C4-2B (cell line): ENCODE measurements at regions not wholly inside any gene's neighbourhood (a gene's known extent, or its start where the extent isn't known, plus 50 kb on each side); places are given as distances from the start of the nearest gene placed in this dataset.

Experiments
- ZFX ChIP-seq: fragments of 450-650 bp; IDR thresholded peaks from 2 replicates; pipeline ENCODE4 v1.6.1; 2017
- TF ChIP-seq, protein P1 (sequence below): fragments of 450-650 bp; conservative IDR thresholded peaks from 2 replicates; pipeline ENCODE4 v1.5.1; 2017; ENCODE audit warnings: mild to moderate bottlenecking

DNA sequence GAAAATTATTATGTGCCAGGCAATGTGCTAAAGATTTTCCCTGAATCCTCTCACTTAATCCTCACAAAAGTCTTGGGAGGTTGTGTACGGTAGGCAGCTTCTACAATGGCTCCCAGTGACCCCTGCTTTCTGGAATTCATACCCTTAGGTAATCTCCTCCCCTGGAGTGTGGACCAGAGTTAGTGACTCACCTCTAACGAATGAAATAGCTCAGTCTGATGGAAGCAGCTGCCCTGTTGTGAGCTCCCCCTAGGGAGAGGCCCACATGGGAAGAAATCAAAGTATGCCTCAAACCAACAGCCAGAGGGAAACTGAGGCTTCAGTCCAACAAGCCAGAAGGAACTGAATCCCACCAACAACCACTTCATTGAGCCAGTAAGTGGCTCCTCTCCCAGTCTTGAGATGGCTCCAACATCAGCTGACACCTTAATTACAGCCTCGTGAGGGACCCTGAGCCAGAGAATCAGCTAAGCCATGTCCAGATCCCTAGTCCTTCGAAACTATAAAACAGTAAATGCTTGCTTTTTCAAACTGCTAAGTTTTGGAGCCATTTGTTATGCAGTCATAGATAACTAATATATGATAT is 98.9 kb upstream of the ISX start:
- TF ChIP-seq, protein P1, sequence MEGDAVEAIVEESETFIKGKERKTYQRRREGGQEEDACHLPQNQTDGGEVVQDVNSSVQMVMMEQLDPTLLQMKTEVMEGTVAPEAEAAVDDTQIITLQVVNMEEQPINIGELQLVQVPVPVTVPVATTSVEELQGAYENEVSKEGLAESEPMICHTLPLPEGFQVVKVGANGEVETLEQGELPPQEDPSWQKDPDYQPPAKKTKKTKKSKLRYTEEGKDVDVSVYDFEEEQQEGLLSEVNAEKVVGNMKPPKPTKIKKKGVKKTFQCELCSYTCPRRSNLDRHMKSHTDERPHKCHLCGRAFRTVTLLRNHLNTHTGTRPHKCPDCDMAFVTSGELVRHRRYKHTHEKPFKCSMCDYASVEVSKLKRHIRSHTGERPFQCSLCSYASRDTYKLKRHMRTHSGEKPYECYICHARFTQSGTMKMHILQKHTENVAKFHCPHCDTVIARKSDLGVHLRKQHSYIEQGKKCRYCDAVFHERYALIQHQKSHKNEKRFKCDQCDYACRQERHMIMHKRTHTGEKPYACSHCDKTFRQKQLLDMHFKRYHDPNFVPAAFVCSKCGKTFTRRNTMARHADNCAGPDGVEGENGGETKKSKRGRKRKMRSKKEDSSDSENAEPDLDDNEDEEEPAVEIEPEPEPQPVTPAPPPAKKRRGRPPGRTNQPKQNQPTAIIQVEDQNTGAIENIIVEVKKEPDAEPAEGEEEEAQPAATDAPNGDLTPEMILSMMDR, result no peak
- TF ChIP-seq ZFX, result no peak
